Vagina (tissue), 2 donors: ENCODE measurements at regions not wholly inside any gene's neighbourhood (a gene's known extent, or its start where the extent isn't known, plus 50 kb on each side); places are given as distances from the start of the nearest gene placed in this dataset.

Source experiments
- POLR2AphosphoS5 ChIP-seq, 2 donors: sonication (generic); formaldehyde crosslinking; IDR thresholded peaks; one replicate each; pipeline ENCODE4 v1.9.0; 2017; ENCODE audit warnings: antibody characterized with exemption in 2 of 2, mild to moderate bottlenecking in 2 of 2, low read depth in 1 of 2; ENCODE audit not compliant: insufficient read depth in 1 of 2
- TF ChIP-seq, protein P1 (sequence below), 3 experiments: fragments of 450-650 bp in 2 of 3; fragments of 200-600 bp in 1 of 3; sonication (generic) in 1 of 3; IDR thresholded peaks; one replicate each; pipeline ENCODE4 v1.5.1; 2017 to 2019; ENCODE audit warnings: antibody characterized with exemption in 3 of 3, mild to moderate bottlenecking in 2 of 3, moderate library complexity in 2 of 3

DNA sequence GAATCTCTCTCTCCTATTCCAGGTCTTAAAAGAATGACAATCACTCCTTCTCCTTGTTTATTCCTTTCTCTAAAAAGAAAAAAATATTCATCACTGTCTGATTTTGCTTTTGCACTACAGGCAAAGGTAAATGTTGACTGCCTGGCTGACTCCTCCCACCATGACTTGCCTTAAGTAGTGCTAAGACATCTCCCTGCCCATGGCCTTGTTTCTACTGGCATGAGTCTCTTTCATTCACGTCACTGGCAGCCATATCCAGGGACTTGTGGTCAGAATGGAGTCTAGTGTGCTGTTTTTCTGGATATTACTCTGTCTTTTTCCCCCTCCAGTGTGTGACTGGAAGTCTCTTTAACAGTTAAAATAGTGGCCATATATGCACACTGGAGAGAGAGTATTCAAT lies 522.9 kb upstream of the DAB2 start:
- no peak for TF ChIP-seq POLR2AphosphoS5 (IDR thresholded peaks at IDR 0.05; ENCODE audit: insufficient read depth in 1 of 2, low read depth in 1 of 2)
- TF ChIP-seq, protein P1, sequence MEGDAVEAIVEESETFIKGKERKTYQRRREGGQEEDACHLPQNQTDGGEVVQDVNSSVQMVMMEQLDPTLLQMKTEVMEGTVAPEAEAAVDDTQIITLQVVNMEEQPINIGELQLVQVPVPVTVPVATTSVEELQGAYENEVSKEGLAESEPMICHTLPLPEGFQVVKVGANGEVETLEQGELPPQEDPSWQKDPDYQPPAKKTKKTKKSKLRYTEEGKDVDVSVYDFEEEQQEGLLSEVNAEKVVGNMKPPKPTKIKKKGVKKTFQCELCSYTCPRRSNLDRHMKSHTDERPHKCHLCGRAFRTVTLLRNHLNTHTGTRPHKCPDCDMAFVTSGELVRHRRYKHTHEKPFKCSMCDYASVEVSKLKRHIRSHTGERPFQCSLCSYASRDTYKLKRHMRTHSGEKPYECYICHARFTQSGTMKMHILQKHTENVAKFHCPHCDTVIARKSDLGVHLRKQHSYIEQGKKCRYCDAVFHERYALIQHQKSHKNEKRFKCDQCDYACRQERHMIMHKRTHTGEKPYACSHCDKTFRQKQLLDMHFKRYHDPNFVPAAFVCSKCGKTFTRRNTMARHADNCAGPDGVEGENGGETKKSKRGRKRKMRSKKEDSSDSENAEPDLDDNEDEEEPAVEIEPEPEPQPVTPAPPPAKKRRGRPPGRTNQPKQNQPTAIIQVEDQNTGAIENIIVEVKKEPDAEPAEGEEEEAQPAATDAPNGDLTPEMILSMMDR (IDR thresholded peaks at IDR 0.05) = no peak
